ENCODE measurements at regions not wholly inside any gene's neighbourhood (a gene's known extent, or its start where the extent isn't known, plus 50 kb on each side); places are given as distances from the start of the nearest gene placed in this dataset.

- Mint-ChIP-seq H3K36me3 (ENCODE audit: low read depth, unreplicated experiment) (no peaks in the 10 kb centered on the region), H3K9me3 (ENCODE audit: unreplicated experiment) (no peaks in the 10 kb centered on the region), H3K27ac (ENCODE audit: unreplicated experiment) (no peak overlapping the region), H3K4me1 (ENCODE audit: low read depth, unreplicated experiment) (peaks cover 14% of the 10 kb centered on the region), H3K27me3 (ENCODE audit: low read depth, unreplicated experiment) (no peaks in the 10 kb centered on the region), H3K4me3 (ENCODE audit: unreplicated experiment) (no peak overlapping the region)
- Histone ChIP-seq H3K9me3 (ENCODE audit: insufficient read depth, low read depth, low read length) (no peaks in the 10 kb centered on the region), H4K20me1 (ENCODE audit: insufficient read depth, low read length) (no peaks in the 10 kb centered on the region), H3K27ac (ENCODE audit: low read depth, low read length) (no peak overlapping the region), H3K79me2 (ENCODE audit: insufficient read depth, low read length) (no peaks in the 10 kb centered on the region), H3K36me3 (ENCODE audit: insufficient read depth, low read length) (no peaks in the 10 kb centered on the region), H3K4me2 (ENCODE audit: low read length) (no peak overlapping the region), H3K4me3 (ENCODE audit: insufficient read depth, low read depth, low read length) (no peak overlapping the region), H3K27me3 (ENCODE audit: insufficient read depth, low read length) (no peaks in the 10 kb centered on the region), H3K4me1 (ENCODE audit: insufficient read depth, low read length) (peaks cover 3% of the 10 kb centered on the region), H2AFZ (ENCODE audit: low read depth, low read length) (no peak overlapping the region), H3K9ac (ENCODE audit: low read length) (no peak overlapping the region)
- no peak for DNase-seq (ENCODE audit: low read depth)
- no peak for FAIRE-seq
- no peak for TF ChIP-seq EZH2 (IDR thresholded peaks at IDR 0.05; ENCODE audit: insufficient read depth, low read length)
- TF ChIP-seq, protein P1, sequence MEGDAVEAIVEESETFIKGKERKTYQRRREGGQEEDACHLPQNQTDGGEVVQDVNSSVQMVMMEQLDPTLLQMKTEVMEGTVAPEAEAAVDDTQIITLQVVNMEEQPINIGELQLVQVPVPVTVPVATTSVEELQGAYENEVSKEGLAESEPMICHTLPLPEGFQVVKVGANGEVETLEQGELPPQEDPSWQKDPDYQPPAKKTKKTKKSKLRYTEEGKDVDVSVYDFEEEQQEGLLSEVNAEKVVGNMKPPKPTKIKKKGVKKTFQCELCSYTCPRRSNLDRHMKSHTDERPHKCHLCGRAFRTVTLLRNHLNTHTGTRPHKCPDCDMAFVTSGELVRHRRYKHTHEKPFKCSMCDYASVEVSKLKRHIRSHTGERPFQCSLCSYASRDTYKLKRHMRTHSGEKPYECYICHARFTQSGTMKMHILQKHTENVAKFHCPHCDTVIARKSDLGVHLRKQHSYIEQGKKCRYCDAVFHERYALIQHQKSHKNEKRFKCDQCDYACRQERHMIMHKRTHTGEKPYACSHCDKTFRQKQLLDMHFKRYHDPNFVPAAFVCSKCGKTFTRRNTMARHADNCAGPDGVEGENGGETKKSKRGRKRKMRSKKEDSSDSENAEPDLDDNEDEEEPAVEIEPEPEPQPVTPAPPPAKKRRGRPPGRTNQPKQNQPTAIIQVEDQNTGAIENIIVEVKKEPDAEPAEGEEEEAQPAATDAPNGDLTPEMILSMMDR (IDR thresholded peaks at IDR 0.05; ENCODE audit: insufficient read depth, low read depth, low read length), result no peak
These were observed 321.6 kb downstream of the SLC4A3 start for GRCh38 chr2:219949053-219949452.

DNA sequence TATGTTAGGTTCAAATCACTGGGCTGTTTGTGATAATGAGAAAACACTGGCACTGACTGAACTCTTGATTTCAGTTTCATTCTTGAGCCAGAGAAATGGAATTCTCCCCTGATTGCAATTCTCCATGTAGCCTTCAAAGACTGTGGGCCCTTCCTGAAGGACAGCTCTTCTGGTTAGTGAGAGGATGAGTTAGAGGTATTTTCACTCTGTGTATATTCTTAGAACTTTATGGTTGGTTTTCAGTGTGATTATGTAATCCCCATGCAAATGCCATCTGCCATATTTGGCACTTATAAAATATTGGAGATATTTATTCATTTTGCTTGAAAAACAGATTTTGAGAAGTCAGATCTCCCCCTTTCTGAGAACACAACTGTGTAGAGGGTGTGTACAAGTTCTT, 323.7 kb downstream of the SLC4A3 start:
- Mint-ChIP-seq H3K27me3 (ENCODE audit: low read depth, unreplicated experiment) (no peaks in the 10 kb centered on the region), H3K4me3 (ENCODE audit: unreplicated experiment) (no peak overlapping the region), H3K36me3 (ENCODE audit: low read depth, unreplicated experiment) (no peaks in the 10 kb centered on the region), H3K4me1 (ENCODE audit: low read depth, unreplicated experiment) (peaks cover 14% of the 10 kb centered on the region), H3K27ac (ENCODE audit: unreplicated experiment) (no peak overlapping the region), H3K9me3 (ENCODE audit: unreplicated experiment) (peaks cover 1% of the 10 kb centered on the region)
- Histone ChIP-seq H2AFZ (ENCODE audit: low read depth, low read length) (no peak overlapping the region), H3K27me3 (ENCODE audit: insufficient read depth, low read length) (no peaks in the 10 kb centered on the region), H3K4me3 (ENCODE audit: insufficient read depth, low read depth, low read length) (no peak overlapping the region), H3K79me2 (ENCODE audit: insufficient read depth, low read length) (no peaks in the 10 kb centered on the region), H3K9ac (ENCODE audit: low read length) (no peak overlapping the region), H3K4me2 (ENCODE audit: low read length) (no peak overlapping the region), H3K9me3 (ENCODE audit: insufficient read depth, low read depth, low read length) (no peaks in the 10 kb centered on the region), H3K27ac (ENCODE audit: low read depth, low read length) (no peak overlapping the region), H3K4me1 (ENCODE audit: insufficient read depth, low read length) (peaks cover 3% of the 10 kb centered on the region), H4K20me1 (ENCODE audit: insufficient read depth, low read length) (no peaks in the 10 kb centered on the region), H3K36me3 (ENCODE audit: insufficient read depth, low read length) (no peaks in the 10 kb centered on the region)
- no peak for DNase-seq (ENCODE audit: low read depth)
- FAIRE-seq, result no peak
- TF ChIP-seq, protein P1 (IDR thresholded peaks at IDR 0.05; ENCODE audit: insufficient read depth, low read depth, low read length), result no peak
- TF ChIP-seq EZH2 (IDR thresholded peaks at IDR 0.05; ENCODE audit: insufficient read depth, low read length), result no peak

DNA sequence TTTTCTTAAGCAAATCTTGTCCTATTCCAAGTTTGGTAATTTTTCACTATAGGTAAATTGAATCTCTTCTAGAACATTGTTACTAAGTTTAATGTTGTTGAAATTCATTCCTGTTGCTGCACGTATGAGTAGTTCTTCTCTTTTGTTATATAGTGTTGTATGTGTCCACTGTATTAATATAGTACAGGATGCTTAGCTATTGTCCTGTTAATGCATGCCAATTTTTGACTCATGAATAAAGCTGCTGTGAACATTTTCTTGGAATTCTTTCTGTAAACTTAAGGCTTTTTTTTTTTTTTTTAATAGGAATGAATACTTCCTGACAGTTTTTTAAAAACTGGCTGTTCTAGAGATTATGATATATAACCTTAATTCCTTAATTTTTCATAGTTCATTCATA, 326.9 kb downstream of the SLC4A3 start:
- H3K4me3 Mint-ChIP-seq (ENCODE audit: unreplicated experiment), result no peak overlapping the region
- TF ChIP-seq, protein P1 (IDR thresholded peaks at IDR 0.05; ENCODE audit: insufficient read depth, low read depth, low read length), result no peak
- no peak for TF ChIP-seq EZH2 (IDR thresholded peaks at IDR 0.05; ENCODE audit: insufficient read depth, low read length)

More for the DNA sequence above, 326.9 kb downstream of the SLC4A3 start:
- Histone ChIP-seq H3K4me1 (ENCODE audit: insufficient read depth, low read length) (no peaks in the 10 kb centered on the region), H3K9me3 (ENCODE audit: insufficient read depth, low read depth, low read length) (no peaks in the 10 kb centered on the region), H3K4me3 (ENCODE audit: insufficient read depth, low read depth, low read length) (no peak overlapping the region), H2AFZ (ENCODE audit: low read depth, low read length) (no peak overlapping the region), H3K27me3 (ENCODE audit: insufficient read depth, low read length) (no peaks in the 10 kb centered on the region), H3K36me3 (ENCODE audit: insufficient read depth, low read length) (no peaks in the 10 kb centered on the region), H3K27ac (ENCODE audit: low read depth, low read length) (no peak overlapping the region), H3K4me2 (ENCODE audit: low read length) (no peak overlapping the region), H3K79me2 (ENCODE audit: insufficient read depth, low read length) (no peaks in the 10 kb centered on the region), H3K9ac (ENCODE audit: low read length) (no peak overlapping the region), H4K20me1 (ENCODE audit: insufficient read depth, low read length) (no peaks in the 10 kb centered on the region)
- FAIRE-seq (no peak), DNase-seq (ENCODE audit: low read depth) (peak; percentile 68)
- no peaks in the 10 kb centered on the region for H3K4me1 Mint-ChIP-seq (ENCODE audit: low read depth, unreplicated experiment)
- H3K9me3 Mint-ChIP-seq (ENCODE audit: unreplicated experiment), result peaks cover 5% of the 10 kb centered on the region
- H3K27ac Mint-ChIP-seq (ENCODE audit: unreplicated experiment), result no peak overlapping the region
- no peaks in the 10 kb centered on the region for H3K27me3 Mint-ChIP-seq (ENCODE audit: low read depth, unreplicated experiment)
- H3K36me3 Mint-ChIP-seq (ENCODE audit: low read depth, unreplicated experiment), result no peaks in the 10 kb centered on the region
